HG02884 (cell line): ENCODE measurements at regions not wholly inside any gene's neighbourhood (a gene's known extent, or its start where the extent isn't known, plus 50 kb on each side); places are given as distances from the start of the nearest gene placed in this dataset.

Experiments used
- ATAC-seq: cut with Tn5 transposase; IDR thresholded peaks from one replicate; pipeline ENCODE4 v1.9.1; 2021; ENCODE audit warnings: mild to moderate bottlenecking, moderate library complexity; ENCODE audit not compliant: unreplicated experiment

GRCh38 chr10:3493621-3494020 lies 291.4 kb downstream of the KLF6 start:
- ATAC-seq: no peak

- ATAC-seq: no peak
Measured at GRCh38 chr10:3491571-3491970, 293.4 kb downstream of the KLF6 start.

- no peak for ATAC-seq
Measured at GRCh38 chr10:3487228-3487627, 297.8 kb downstream of the KLF6 start.

- no peak for ATAC-seq
Measured at GRCh38 chr10:3486346-3487065, 298.5 kb downstream of the KLF6 start.

GRCh38 chr10:3485057-3485686 lies 299.8 kb downstream of the KLF6 start:
- peak; percentile 39 for ATAC-seq

GRCh38 chr10:3484306-3485056 lies 300.5 kb downstream of the KLF6 start:
- peak; percentile 77 for ATAC-seq

- ATAC-seq: peak; percentile 20
Measured at GRCh38 chr10:3482200-3482993, 302.6 kb downstream of the KLF6 start.

- no peak for ATAC-seq
Measured at GRCh38 chr10:3481496-3481895, 303.5 kb downstream of the KLF6 start.

GRCh38 chr10:3480990-3481315 lies 304.1 kb downstream of the KLF6 start:
- no peak for ATAC-seq

- no peak for ATAC-seq
Measured at GRCh38 chr10:3480281-3480989, 304.6 kb downstream of the KLF6 start.

- no peak for ATAC-seq
Measured at GRCh38 chr10:3478632-3479240, 306.2 kb upstream of the PITRM1 start.

GRCh38 chr10:3478153-3478552 lies 305.6 kb upstream of the PITRM1 start:
- peak; percentile 58 for ATAC-seq

GRCh38 chr10:3477683-3478082 lies 305.1 kb upstream of the PITRM1 start:
- peak; percentile 58 for ATAC-seq

- no peak for ATAC-seq
Measured at GRCh38 chr10:3476640-3477448, 304.3 kb upstream of the PITRM1 start.

GRCh38 chr10:3476186-3476585 lies 303.6 kb upstream of the PITRM1 start:
- ATAC-seq: no peak

- no peak for ATAC-seq
Measured at GRCh38 chr10:3475367-3475766, 302.8 kb upstream of the PITRM1 start.

GRCh38 chr10:3474266-3474665 lies 301.7 kb upstream of the PITRM1 start:
- ATAC-seq: no peak

- ATAC-seq: no peak
Measured at GRCh38 chr10:3473271-3473670, 300.7 kb upstream of the PITRM1 start.

GRCh38 chr10:3472287-3473051 lies 299.9 kb upstream of the PITRM1 start:
- ATAC-seq: no peak
